Suprapubic skin (tissue), 4 donors: ENCODE measurements at regions not wholly inside any gene's neighbourhood (a gene's known extent, or its start where the extent isn't known, plus 50 kb on each side); places are given as distances from the start of the nearest gene placed in this dataset.
A peak's percentile ranks its signal among the peaks of the same experiment; 100 is the strongest.

Source experiments
- DNase-seq, 2 donors: peaks; one replicate each; pipeline ENCODE4 v3.0.0-alpha.2; 2019; ENCODE audit warnings: low spot score in 2 of 2
- H3K27ac ChIP-seq: fragments of 200-600 bp; sonication (generic); one replicate; pipeline ENCODE4 v1.5.1; 2019
- H3K27me3 ChIP-seq: fragments of 200-600 bp; sonication (generic); one replicate; pipeline ENCODE4 v1.5.1; 2019
- H3K36me3 ChIP-seq: fragments of 200-600 bp; sonication (generic); one replicate; pipeline ENCODE4 v1.5.1; 2019
- H3K4me1 ChIP-seq: fragments of 200-600 bp; sonication (generic); one replicate; pipeline ENCODE4 v1.5.1; 2019
- H3K4me3 ChIP-seq: fragments of 200-600 bp; sonication (generic); one replicate; pipeline ENCODE4 v1.5.1; 2019; ENCODE audit warnings: mild to moderate bottlenecking
- H3K9me3 ChIP-seq: fragments of 200-600 bp; sonication (generic); one replicate; pipeline ENCODE4 v1.5.1; 2019
- EP300 ChIP-seq: sonication (generic); formaldehyde crosslinking; IDR thresholded peaks from one replicate; pipeline ENCODE4 v1.6.1; 2017; ENCODE audit warnings: antibody characterized with exemption
- POLR2A ChIP-seq, 2 donors: fragments of 450-650 bp; IDR thresholded peaks; one replicate each; pipeline ENCODE4 v1.6.1; 2017; ENCODE audit warnings: antibody characterized with exemption in 2 of 2, mild to moderate bottlenecking in 2 of 2, moderate library complexity in 2 of 2
- POLR2AphosphoS5 ChIP-seq, 3 donors: sonication (generic); formaldehyde crosslinking; IDR thresholded peaks; one replicate each; pipeline ENCODE4 v1.6.1; 2017; ENCODE audit warnings: antibody characterized with exemption in 3 of 3
- WGBS: methylation state at CpG from one replicate; pipeline ENCODE4 v1.1.5; 2018; 5-methylcytosine and 5-hydroxymethylcytosine counted together
- TF ChIP-seq, protein P1 (sequence below), 2 donors: fragments of 200-600 bp in 1 of 2; fragments of 450-650 bp in 1 of 2; sonication (generic) in 1 of 2; IDR thresholded peaks; one replicate each; pipeline ENCODE4 v1.5.1; 2016 to 2019; ENCODE audit warnings: antibody characterized with exemption in 2 of 2, mild to moderate bottlenecking in 1 of 2, moderate library complexity in 1 of 2

DNA sequence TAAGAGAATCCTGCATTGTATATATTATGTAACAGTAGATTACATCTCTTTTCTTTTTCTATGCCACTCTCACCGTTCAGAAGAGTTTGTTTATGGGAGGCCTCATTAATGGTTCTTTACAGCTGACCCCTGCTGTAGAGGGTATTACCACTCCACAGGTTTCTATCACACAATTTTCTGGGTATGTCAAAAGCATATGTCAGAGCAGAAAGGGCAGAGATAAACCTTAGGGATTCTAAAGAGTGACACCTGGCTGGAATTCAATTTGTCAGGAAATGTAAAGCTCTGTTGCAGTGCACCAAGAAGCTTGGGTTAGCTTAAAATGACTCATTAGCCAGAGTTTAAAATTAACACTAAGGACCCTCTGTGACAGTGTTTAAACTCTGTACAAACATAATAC lies 658.7 kb downstream of the PCDH18 start:
- TF ChIP-seq EP300 = no peak
- TF ChIP-seq POLR2A (IDR thresholded peaks at IDR 0.05) = no peak
- no peak for TF ChIP-seq POLR2AphosphoS5 (IDR thresholded peaks at IDR 0.05)
- TF ChIP-seq, protein P1, sequence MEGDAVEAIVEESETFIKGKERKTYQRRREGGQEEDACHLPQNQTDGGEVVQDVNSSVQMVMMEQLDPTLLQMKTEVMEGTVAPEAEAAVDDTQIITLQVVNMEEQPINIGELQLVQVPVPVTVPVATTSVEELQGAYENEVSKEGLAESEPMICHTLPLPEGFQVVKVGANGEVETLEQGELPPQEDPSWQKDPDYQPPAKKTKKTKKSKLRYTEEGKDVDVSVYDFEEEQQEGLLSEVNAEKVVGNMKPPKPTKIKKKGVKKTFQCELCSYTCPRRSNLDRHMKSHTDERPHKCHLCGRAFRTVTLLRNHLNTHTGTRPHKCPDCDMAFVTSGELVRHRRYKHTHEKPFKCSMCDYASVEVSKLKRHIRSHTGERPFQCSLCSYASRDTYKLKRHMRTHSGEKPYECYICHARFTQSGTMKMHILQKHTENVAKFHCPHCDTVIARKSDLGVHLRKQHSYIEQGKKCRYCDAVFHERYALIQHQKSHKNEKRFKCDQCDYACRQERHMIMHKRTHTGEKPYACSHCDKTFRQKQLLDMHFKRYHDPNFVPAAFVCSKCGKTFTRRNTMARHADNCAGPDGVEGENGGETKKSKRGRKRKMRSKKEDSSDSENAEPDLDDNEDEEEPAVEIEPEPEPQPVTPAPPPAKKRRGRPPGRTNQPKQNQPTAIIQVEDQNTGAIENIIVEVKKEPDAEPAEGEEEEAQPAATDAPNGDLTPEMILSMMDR (IDR thresholded peaks at IDR 0.05) = no peak
- H3K27me3 ChIP-seq = no peaks in the 10 kb centered on the region
- no peak overlapping the region for H3K4me3 ChIP-seq
- WGBS = 60% methylated on average over 1 of the region's 1 CpG
- no peak overlapping the region for H3K27ac ChIP-seq
- H3K4me1 ChIP-seq = no peaks in the 10 kb centered on the region
- DNase-seq = no peak
- H3K36me3 ChIP-seq = no peaks in the 10 kb centered on the region
- no peaks in the 10 kb centered on the region for H3K9me3 ChIP-seq

DNA sequence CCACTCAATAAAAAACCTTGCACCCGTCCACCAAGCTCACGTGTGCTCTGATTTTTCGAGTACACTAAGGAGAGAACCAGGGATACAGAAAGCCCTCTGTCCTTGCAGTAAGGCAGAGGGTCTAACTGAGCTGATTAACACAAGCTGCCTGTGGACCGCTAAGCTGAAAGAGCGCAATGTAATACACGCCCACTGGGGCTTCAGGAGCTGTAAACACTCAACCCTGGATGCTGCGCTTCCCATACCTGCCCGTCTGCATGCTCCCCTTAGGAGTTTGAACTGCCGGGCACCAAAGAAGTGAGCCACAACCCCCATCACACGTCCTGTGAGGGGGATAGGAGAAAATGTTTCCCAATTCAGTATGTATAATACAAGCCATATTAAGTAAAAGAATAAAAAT lies 664.8 kb downstream of the PCDH18 start:
- DNase-seq = no peak
- Histone ChIP-seq H3K36me3 (no peaks in the 10 kb centered on the region), H3K27ac (no peak overlapping the region), H3K27me3 (no peaks in the 10 kb centered on the region), H3K4me3 (no peak overlapping the region), H3K9me3 (no peaks in the 10 kb centered on the region), H3K4me1 (no peaks in the 10 kb centered on the region)
- WGBS = 83% methylated on average over 10 of the region's 10 CpGs
- no peak for TF ChIP-seq POLR2A (IDR thresholded peaks at IDR 0.05)
- TF ChIP-seq, protein P1 (IDR thresholded peaks at IDR 0.05) = no peak
- TF ChIP-seq POLR2AphosphoS5 (IDR thresholded peaks at IDR 0.05) = no peak
- no peak for TF ChIP-seq EP300

DNA sequence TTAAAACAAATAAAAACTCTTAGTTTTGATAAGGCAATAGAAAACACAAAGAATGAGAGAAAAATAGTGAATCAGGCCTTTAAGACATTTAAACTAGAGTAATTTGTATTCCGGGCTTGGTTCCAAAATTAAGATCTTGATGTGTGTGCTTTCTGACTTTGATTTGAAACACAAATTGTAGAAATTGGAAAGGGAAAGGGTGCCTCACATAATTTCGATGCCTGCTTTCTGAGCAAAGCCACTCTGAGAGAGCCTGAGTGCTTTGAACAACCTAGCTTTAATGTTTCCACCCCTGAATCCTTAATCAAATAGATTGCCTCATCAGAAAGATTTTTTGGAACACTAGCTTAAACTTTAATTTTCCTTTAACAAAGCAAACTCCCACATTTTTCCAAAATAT lies 666.8 kb downstream of the PCDH18 start:
- WGBS = 39% methylated on average over 2 of the region's 2 CpGs
- Histone ChIP-seq H3K4me3 (no peak overlapping the region), H3K27ac (no peak overlapping the region), H3K36me3 (no peaks in the 10 kb centered on the region), H3K27me3 (no peaks in the 10 kb centered on the region), H3K9me3 (no peaks in the 10 kb centered on the region), H3K4me1 (no peaks in the 10 kb centered on the region)
- TF ChIP-seq POLR2AphosphoS5 (IDR thresholded peaks at IDR 0.05) (no peak), POLR2A (IDR thresholded peaks at IDR 0.05) (no peak), EP300 (no peak)
- TF ChIP-seq, protein P1 (IDR thresholded peaks at IDR 0.05) = no peak
- no peak for DNase-seq

DNA sequence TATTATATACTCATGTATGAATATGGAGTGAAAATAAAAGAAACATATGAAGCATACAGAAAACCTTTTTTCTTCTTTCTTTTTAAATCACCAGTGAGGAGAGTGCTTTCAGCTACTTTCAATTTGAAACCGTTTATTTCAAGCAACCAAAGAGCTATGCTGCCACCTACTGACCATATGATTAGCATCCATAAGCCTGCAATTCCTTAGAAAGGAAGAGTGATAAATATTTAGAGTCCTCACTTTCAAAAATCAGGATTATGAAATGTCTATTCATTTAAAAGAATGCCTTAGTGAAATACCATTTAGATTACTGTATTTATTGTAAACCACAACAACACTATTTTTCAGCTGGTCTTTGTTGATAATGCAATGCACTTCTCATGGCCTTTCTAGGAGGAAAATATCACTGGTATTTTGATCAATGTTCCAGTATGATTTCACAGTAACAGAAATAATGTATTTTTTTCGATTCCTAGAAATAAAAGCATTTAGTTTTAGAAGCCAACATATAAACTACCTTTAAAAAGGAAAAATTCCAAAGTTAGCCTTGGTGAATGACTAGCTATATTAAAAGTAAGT lies 667.6 kb downstream of the PCDH18 start:
- H3K27ac ChIP-seq = no peak overlapping the region
- no peaks in the 10 kb centered on the region for H3K9me3 ChIP-seq
- DNase-seq = no peak
- no peaks in the 10 kb centered on the region for H3K27me3 ChIP-seq
- no peak overlapping the region for H3K4me3 ChIP-seq
- H3K4me1 ChIP-seq = no peaks in the 10 kb centered on the region
- WGBS = 2% methylated on average over 2 of the region's 2 CpGs
- H3K36me3 ChIP-seq = no peaks in the 10 kb centered on the region
- TF ChIP-seq POLR2A (IDR thresholded peaks at IDR 0.05) (no peak), POLR2AphosphoS5 (IDR thresholded peaks at IDR 0.05) (no peak)
- TF ChIP-seq, protein P1 (IDR thresholded peaks at IDR 0.05) = peak; percentile 43 to 44

DNA sequence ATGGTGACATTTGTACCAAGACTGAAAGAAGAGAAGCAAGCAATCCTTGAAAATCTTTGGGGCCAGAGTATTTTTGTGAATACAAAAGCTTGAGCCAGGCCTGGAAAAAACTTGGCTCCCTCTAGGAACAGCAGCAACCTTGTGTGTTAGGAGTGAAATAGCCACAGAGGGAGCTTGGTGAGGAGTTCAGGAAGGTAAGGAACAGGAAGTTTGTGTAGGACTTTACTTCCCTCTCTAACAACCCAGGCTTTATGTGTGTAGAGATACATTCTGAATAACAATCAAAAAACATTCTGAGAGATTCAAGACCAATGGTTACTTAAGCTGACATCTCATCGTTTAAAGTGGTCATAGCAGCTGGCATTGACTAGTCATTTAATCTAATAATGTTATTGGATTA lies 668.5 kb downstream of the PCDH18 start:
- Histone ChIP-seq H3K4me1 (no peaks in the 10 kb centered on the region), H3K4me3 (no peak overlapping the region), H3K9me3 (no peaks in the 10 kb centered on the region), H3K27ac (no peak overlapping the region), H3K36me3 (no peaks in the 10 kb centered on the region), H3K27me3 (no peaks in the 10 kb centered on the region)
- DNase-seq = no peak
- WGBS = 26% methylated on average over 1 of the region's 1 CpG
- TF ChIP-seq POLR2A (IDR thresholded peaks at IDR 0.05) (no peak), POLR2AphosphoS5 (IDR thresholded peaks at IDR 0.05) (no peak), EP300 (no peak)
- TF ChIP-seq, protein P1 (IDR thresholded peaks at IDR 0.05) = no peak
